Dermis blood vessel endothelial cell (primary cell): ENCODE measurements at regions not wholly inside any gene's neighbourhood (a gene's known extent, or its start where the extent isn't known, plus 50 kb on each side); places are given as distances from the start of the nearest gene placed in this dataset.
"Not testable (repeated sequence)": the region's sequence is repeated elsewhere in the genome, so short reads cannot be mapped to it uniquely, and the experiment has no call there.

Experiments used
- DNase-seq: peaks from one replicate; pipeline ENCODE4 v3.0.0; 2010

GRCh38 chr1:38153778-38154470 is 107.3 kb upstream of the POU3F1 start:
- no peak for DNase-seq

- DNase-seq: no peak
These were observed 106.6 kb upstream of the POU3F1 start for GRCh38 chr1:38153066-38153777.

- no peak for DNase-seq
These were observed 105.9 kb upstream of the POU3F1 start for GRCh38 chr1:38152351-38153065.

- no peak for DNase-seq
These were observed 104.8 kb upstream of the POU3F1 start for GRCh38 chr1:38151399-38151798.

- DNase-seq: not testable (repeated sequence)
These were observed 99.5 kb upstream of the POU3F1 start for GRCh38 chr1:38146079-38146478.

- DNase-seq: no peak
These were observed 96.0 kb upstream of the POU3F1 start for GRCh38 chr1:38142606-38143005.

GRCh38 chr1:38141483-38141882 is 94.9 kb upstream of the POU3F1 start:
- DNase-seq: no peak

- no peak for DNase-seq
These were observed 93.3 kb upstream of the POU3F1 start for GRCh38 chr1:38139738-38140487.

GRCh38 chr1:38138498-38139233 is 92.1 kb upstream of the POU3F1 start:
- DNase-seq: peak; percentile 51

GRCh38 chr1:38137164-38137563 is 90.6 kb upstream of the POU3F1 start:
- no peak for DNase-seq

- no peak for DNase-seq
These were observed 89.2 kb upstream of the POU3F1 start for GRCh38 chr1:38135625-38136414.

GRCh38 chr1:38134294-38134755 is 87.7 kb upstream of the POU3F1 start:
- no peak for DNase-seq

GRCh38 chr1:38133756-38134155 is 87.2 kb upstream of the POU3F1 start:
- DNase-seq: no peak

GRCh38 chr1:38133304-38133703 is 86.7 kb upstream of the POU3F1 start:
- no peak for DNase-seq

GRCh38 chr1:38132681-38133080 is 86.1 kb upstream of the POU3F1 start:
- DNase-seq: no peak

GRCh38 chr1:38131024-38131585 is 84.5 kb upstream of the POU3F1 start:
- no peak for DNase-seq

GRCh38 chr1:38129971-38130370 is 83.4 kb upstream of the POU3F1 start:
- DNase-seq: no peak

- DNase-seq: no peak
These were observed 82.9 kb upstream of the POU3F1 start for GRCh38 chr1:38129473-38129872.

- DNase-seq: no peak
These were observed 82.4 kb upstream of the POU3F1 start for GRCh38 chr1:38128926-38129453.

GRCh38 chr1:38128511-38128910 is 81.9 kb upstream of the POU3F1 start:
- DNase-seq: no peak

- no peak for DNase-seq
These were observed 80.8 kb upstream of the POU3F1 start for GRCh38 chr1:38127428-38127827.
